OCI-LY1 (cell line): ENCODE measurements at regions not wholly inside any gene's neighbourhood (a gene's known extent, or its start where the extent isn't known, plus 50 kb on each side); places are given as distances from the start of the nearest gene placed in this dataset.

Experiments
- H2AFZ ChIP-seq: fragments of 200-600 bp; sonication (generic), shearing (Covaris generic); 2 replicates; pipeline ENCODE4 v1.6.0; 2014; ENCODE audit warnings: antibody characterized with exemption, mild to moderate bottlenecking, low read length
- H3F3A ChIP-seq: fragments of 200-600 bp; sonication (generic), shearing (Covaris generic); 2 replicates; pipeline ENCODE4 v1.6.0; 2014; ENCODE audit warnings: mild to moderate bottlenecking, antibody characterized with exemption, low read length, moderate library complexity; ENCODE audit not compliant: insufficient read depth
- H3K27ac ChIP-seq: fragments of 200-600 bp; sonication (generic); 2 replicates; pipeline ENCODE4 v1.5.1; 2014; ENCODE audit warnings: low read length, mixed run types, mild to moderate bottlenecking, low read depth; ENCODE audit not compliant: poor library complexity, severe bottlenecking
- H3K27me3 ChIP-seq: fragments of 200-600 bp; sonication (generic); 2 replicates; pipeline ENCODE4 v1.6.0; 2014; ENCODE audit warnings: antibody characterized with exemption, mild to moderate bottlenecking, low read length, moderate library complexity; ENCODE audit not compliant: insufficient read depth
- H3K36me3 ChIP-seq: fragments of 200-600 bp; sonication (generic); 2 replicates; pipeline ENCODE4 v1.6.1; 2014; ENCODE audit warnings: mild to moderate bottlenecking, antibody characterized with exemption, low read length, moderate library complexity, mixed read lengths; ENCODE audit not compliant: insufficient read depth
- H3K4me1 ChIP-seq: fragments of 200-600 bp; sonication (generic); 2 replicates; pipeline ENCODE4 v1.5.1; 2014; ENCODE audit warnings: mild to moderate bottlenecking, low read length, moderate library complexity; ENCODE audit not compliant: insufficient read depth, severe bottlenecking
- H3K4me2 ChIP-seq: fragments of 200-600 bp; sonication (generic), shearing (Covaris generic); 2 replicates; pipeline ENCODE4 v1.6.1; 2014; ENCODE audit warnings: low read length
- H3K4me3 ChIP-seq: fragments of 200-600 bp; sonication (generic); 2 replicates; pipeline ENCODE4 v1.5.1; 2014; ENCODE audit warnings: low read length, low read depth, mild to moderate bottlenecking, mixed read lengths; ENCODE audit not compliant: poor library complexity, severe bottlenecking
- H3K79me2 ChIP-seq: fragments of 200-600 bp; shearing (Covaris generic); 2 replicates; pipeline ENCODE4 v1.6.1; 2016; ENCODE audit warnings: mixed run types, low read length, mixed read lengths; ENCODE audit not compliant: insufficient read depth
- H3K9ac ChIP-seq: fragments of 200-600 bp; sonication (generic), shearing (Covaris generic); 2 replicates; pipeline ENCODE4 v1.6.1; 2014; ENCODE audit warnings: mild to moderate bottlenecking, low read length, mixed read lengths
- H3K9me2 ChIP-seq: fragments of 200-600 bp; sonication (generic), shearing (Covaris generic); 2 replicates; pipeline ENCODE4 v1.6.1; 2014; ENCODE audit warnings: low read depth, mild to moderate bottlenecking, low read length, mixed read lengths
- H3K9me3 ChIP-seq: fragments of 200-600 bp; shearing (Covaris generic); 2 replicates; pipeline ENCODE4 v1.6.1; 2014; ENCODE audit warnings: low read length, mixed read lengths
- H4K20me1 ChIP-seq: fragments of 200-600 bp; sonication (generic), shearing (Covaris generic); 2 replicates; pipeline ENCODE4 v1.6.0; 2016; ENCODE audit warnings: mild to moderate bottlenecking, low read length; ENCODE audit not compliant: insufficient read depth
- CTCF ChIP-seq: fragments of 200-600 bp; sonication (generic), shearing (Covaris generic); IDR thresholded peaks from 2 replicates; pipeline ENCODE4 v1.5.1; 2017; ENCODE audit warnings: mild to moderate bottlenecking, antibody characterized with exemption, low read length, moderate library complexity, mixed read lengths
- EZH2 ChIP-seq: fragments of 200-600 bp; sonication (generic), shearing (Covaris generic); IDR thresholded peaks from 2 replicates; pipeline ENCODE4 v1.8.0; 2017; ENCODE audit warnings: borderline replicate concordance, mixed run types, mild to moderate bottlenecking, antibody characterized with exemption, low read length, moderate library complexity, mixed read lengths

- Histone ChIP-seq H3K27ac (no peak overlapping the region), H3K9me2 (no peaks in the 10 kb centered on the region), H3K4me3 (no peak overlapping the region), H3K27me3 (no peaks in the 10 kb centered on the region), H3K9ac (no peak overlapping the region), H3K36me3 (no peaks in the 10 kb centered on the region), H3F3A (no peaks in the 10 kb centered on the region), H3K4me2 (no peak overlapping the region), H3K79me2 (no peaks in the 10 kb centered on the region), H3K4me1 (no peaks in the 10 kb centered on the region), H2AFZ (no peak overlapping the region), H4K20me1 (no peaks in the 10 kb centered on the region), H3K9me3 (no peaks in the 10 kb centered on the region)
- TF ChIP-seq EZH2 (no peak), CTCF (no peak)
Observed at GRCh38 chr1:166703726-166704462, 135.4 kb upstream of the POGK start.

- TF ChIP-seq EZH2, result no peak
- TF ChIP-seq CTCF, result no peak
- Histone ChIP-seq H4K20me1 (no peaks in the 10 kb centered on the region), H3K27ac (no peak overlapping the region), H3K9ac (no peak overlapping the region), H3K4me1 (no peaks in the 10 kb centered on the region), H3K27me3 (no peaks in the 10 kb centered on the region), H3K79me2 (no peaks in the 10 kb centered on the region), H3K4me2 (no peak overlapping the region), H3K4me3 (no peak overlapping the region), H3K9me3 (no peaks in the 10 kb centered on the region), H3K9me2 (no peaks in the 10 kb centered on the region), H3K36me3 (no peaks in the 10 kb centered on the region), H2AFZ (no peak overlapping the region), H3F3A (no peaks in the 10 kb centered on the region)
Observed at GRCh38 chr1:166705376-166706289, 133.6 kb upstream of the POGK start.

- peaks cover 5% of the 10 kb centered on the region for H3K9me3 ChIP-seq
- H3K4me1 ChIP-seq, result no peaks in the 10 kb centered on the region
Observed at GRCh38 chr1:166716620-166717019, 122.7 kb upstream of the POGK start.

More at GRCh38 chr1:166716620-166717019, 122.7 kb upstream of the POGK start:
- Histone ChIP-seq H3F3A (no peaks in the 10 kb centered on the region), H3K9ac (no peak overlapping the region), H3K79me2 (no peaks in the 10 kb centered on the region), H3K27me3 (no peaks in the 10 kb centered on the region), H3K4me2 (no peak overlapping the region), H3K9me2 (no peaks in the 10 kb centered on the region), H3K27ac (no peak overlapping the region), H3K4me3 (no peak overlapping the region), H3K36me3 (no peaks in the 10 kb centered on the region), H2AFZ (no peak overlapping the region), H4K20me1 (no peaks in the 10 kb centered on the region)
- no peak for TF ChIP-seq CTCF
- TF ChIP-seq EZH2, result no peak
